Progenitor cell of endocrine pancreas (in vitro differentiated cells): ENCODE measurements at regions not wholly inside any gene's neighbourhood (a gene's known extent, or its start where the extent isn't known, plus 50 kb on each side); places are given as distances from the start of the nearest gene placed in this dataset.

ENCODE experiments used
- DNase-seq: peaks from one replicate; pipeline ENCODE4 v3.0.0; 2021; ENCODE audit warnings: low spot score; ENCODE audit not compliant: unreplicated experiment
- H3K27ac Mint-ChIP-seq: 2 replicates; pipeline ENCODE4 v1.8.0; 2021; ENCODE audit warnings: mild to moderate bottlenecking, moderate library complexity, mixed read lengths
- H3K27me3 Mint-ChIP-seq: 2 replicates; pipeline ENCODE4 v1.8.0; 2021; ENCODE audit warnings: mixed read lengths
- H3K36me3 Mint-ChIP-seq: 2 replicates; pipeline ENCODE4 v1.8.0; 2022; ENCODE audit warnings: mixed read lengths; ENCODE audit not compliant: insufficient read depth
- H3K4me1 Mint-ChIP-seq: 2 replicates; pipeline ENCODE4 v1.8.0; 2021; ENCODE audit warnings: low read depth, mixed read lengths
- H3K4me3 Mint-ChIP-seq: 2 replicates; pipeline ENCODE4 v1.8.0; 2021; ENCODE audit warnings: low read depth, mild to moderate bottlenecking, moderate library complexity, mixed read lengths
- H3K9me3 Mint-ChIP-seq: 2 replicates; pipeline ENCODE4 v1.8.0; 2021; ENCODE audit warnings: low read depth, mixed read lengths
- CTCF ChIP-seq: fragments of 200-600 bp; sonication (generic); IDR thresholded peaks from one replicate; pipeline ENCODE4 v1.5.0; 2021; ENCODE audit warnings: antibody characterized with exemption, mild to moderate bottlenecking; ENCODE audit not compliant: unreplicated experiment

- peak; percentile 81 for TF ChIP-seq CTCF
- Mint-ChIP-seq H3K36me3 (no peaks in the 10 kb centered on the region), H3K4me3 (no peak overlapping the region), H3K27me3 (no peaks in the 10 kb centered on the region), H3K9me3 (peaks cover 3% of the 10 kb centered on the region), H3K4me1 (no peaks in the 10 kb centered on the region), H3K27ac (no peak overlapping the region)
- DNase-seq, result no peak
These were observed 317.8 kb upstream of the AGTR1 start for GRCh38 chr3:148379763-148380382.

DNA sequence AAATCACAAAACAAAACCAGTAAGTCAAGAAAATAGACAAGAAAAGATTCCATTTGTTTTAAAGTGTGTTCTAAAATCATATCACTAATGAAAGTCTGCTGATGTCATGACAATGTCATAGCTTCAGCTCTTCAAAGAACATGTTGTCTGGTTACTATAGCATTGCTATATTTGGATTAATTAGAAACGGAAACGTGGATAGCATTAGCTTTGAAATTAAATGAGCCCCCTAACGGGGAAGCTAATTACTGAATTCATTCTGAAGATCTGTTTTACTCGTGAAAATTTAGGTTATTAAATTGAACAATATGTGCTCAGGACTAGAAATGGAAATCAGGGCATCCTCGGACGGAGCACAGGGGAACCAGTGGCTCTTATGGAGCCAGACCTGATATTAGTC is 316.7 kb upstream of the AGTR1 start:
- TF ChIP-seq CTCF, result no peak
- peaks cover 3% of the 10 kb centered on the region for H3K9me3 Mint-ChIP-seq
- H3K36me3 Mint-ChIP-seq, result no peaks in the 10 kb centered on the region
- no peak overlapping the region for H3K4me3 Mint-ChIP-seq
- H3K4me1 Mint-ChIP-seq, result no peaks in the 10 kb centered on the region
- no peaks in the 10 kb centered on the region for H3K27me3 Mint-ChIP-seq
- H3K27ac Mint-ChIP-seq, result no peak overlapping the region
- no peak for DNase-seq

DNA sequence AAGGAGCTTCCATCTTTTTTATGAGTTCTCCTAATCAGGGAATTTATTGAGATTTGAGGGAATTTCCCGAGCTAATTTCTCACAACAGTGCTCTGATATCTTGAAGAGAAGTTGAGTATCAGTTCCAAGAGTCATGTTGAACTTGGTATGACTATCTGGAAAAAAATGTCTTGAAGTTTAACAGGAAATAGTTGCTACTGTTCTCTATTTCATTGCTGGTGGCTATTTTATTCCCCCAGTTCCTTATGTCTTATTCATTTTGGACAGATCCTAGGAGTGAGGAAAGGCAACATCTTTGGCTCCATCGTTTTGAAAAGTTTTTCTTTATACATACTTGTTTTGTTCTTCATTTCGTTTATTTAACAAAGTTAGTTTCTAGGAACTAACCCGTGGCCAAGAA is 307.8 kb upstream of the AGTR1 start:
- no peak for TF ChIP-seq CTCF
- Mint-ChIP-seq H3K27me3 (no peaks in the 10 kb centered on the region), H3K9me3 (peaks cover 15% of the 10 kb centered on the region), H3K27ac (no peak overlapping the region), H3K4me3 (no peak overlapping the region), H3K36me3 (peaks cover 2% of the 10 kb centered on the region), H3K4me1 (peaks cover 1% of the 10 kb centered on the region)
- DNase-seq, result no peak

GRCh38 chr3:148395821-148396220 is 301.9 kb upstream of the AGTR1 start:
- H3K4me3 Mint-ChIP-seq, result no peak overlapping the region
- TF ChIP-seq CTCF, result no peak
- H3K27ac Mint-ChIP-seq, result no peak overlapping the region

DNA sequence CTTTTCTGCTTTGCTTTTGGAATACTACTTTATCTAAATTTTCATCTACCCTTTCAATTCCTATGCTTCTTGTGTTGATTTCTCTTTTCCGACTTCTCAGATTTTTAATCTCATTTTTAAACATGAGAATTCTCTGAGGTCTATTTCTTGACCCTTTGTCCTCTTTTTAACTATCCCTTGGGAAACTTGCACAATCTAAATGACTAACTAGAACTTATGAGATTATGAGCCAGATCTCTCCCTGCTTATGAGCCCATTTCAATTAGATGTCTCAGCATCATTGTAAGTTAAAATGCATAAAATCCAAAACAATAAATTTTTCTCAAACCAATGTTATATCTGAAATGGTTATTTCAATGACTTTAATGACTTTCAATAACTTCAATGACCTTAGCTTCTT is 296.9 kb upstream of the AGTR1 start:
- Mint-ChIP-seq H3K27ac (no peak overlapping the region), H3K27me3 (no peaks in the 10 kb centered on the region), H3K4me1 (no peaks in the 10 kb centered on the region), H3K4me3 (no peak overlapping the region), H3K9me3 (peaks cover 4% of the 10 kb centered on the region), H3K36me3 (no peaks in the 10 kb centered on the region)
- no peak for TF ChIP-seq CTCF
- no peak for DNase-seq

More at GRCh38 chr3:148395821-148396220, 301.9 kb upstream of the AGTR1 start:
- Mint-ChIP-seq H3K36me3 (no peaks in the 10 kb centered on the region), H3K9me3 (peaks cover 7% of the 10 kb centered on the region), H3K4me1 (no peaks in the 10 kb centered on the region), H3K27me3 (no peaks in the 10 kb centered on the region)
- no peak for DNase-seq
